ENCODE measurements at regions not wholly inside any gene's neighbourhood (a gene's known extent, or its start where the extent isn't known, plus 50 kb on each side); places are given as distances from the start of the nearest gene placed in this dataset.

DNA sequence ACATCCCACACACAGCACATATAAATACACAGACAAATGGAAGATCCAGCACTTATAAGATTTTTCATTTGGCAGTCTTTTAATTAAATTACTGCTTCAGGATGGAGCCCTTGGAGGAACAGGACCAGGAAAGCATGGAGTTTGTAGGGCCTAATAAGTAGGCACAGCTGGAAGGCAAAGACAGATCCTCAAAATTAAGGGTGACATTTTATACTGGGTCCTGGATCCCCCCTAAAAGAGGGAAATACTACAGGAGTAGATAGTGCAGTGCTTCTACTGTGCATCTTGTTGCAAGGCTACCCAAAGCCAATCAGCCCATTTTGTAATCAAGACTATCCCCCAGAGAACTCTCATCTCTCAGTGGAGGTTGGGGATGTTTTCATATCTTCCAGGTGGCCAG, 1860.7 kb upstream of the PCDH10 start:
- H3K27me3 ChIP-seq (ENCODE audit: control insufficient read depth in 4 of 4, insufficient read depth in 4 of 4, low read length in 3 of 4), result no peaks in the 10 kb centered on the region
- H3K27ac ChIP-seq (ENCODE audit: low read depth in 1 of 2, low read length in 2 of 2), result no peak overlapping the region
- no peak for DNase-seq (ENCODE audit: low spot score)
- no peaks in the 10 kb centered on the region for H3K36me3 ChIP-seq (ENCODE audit: control insufficient read depth in 4 of 4, insufficient read depth in 3 of 4, low read depth in 1 of 4, low read length in 3 of 4)
- no peaks in the 10 kb centered on the region for H3K4me1 ChIP-seq (ENCODE audit: control insufficient read depth in 4 of 4, insufficient read depth in 4 of 4, low read length in 3 of 4)
- TF ChIP-seq HNF4G (IDR thresholded peaks at IDR 0.05) (no peak), FOXA2 (IDR thresholded peaks at IDR 0.05) (no peak), FOXA1 (IDR thresholded peaks at IDR 0.05) (no peak), TAF1 (conservative IDR thresholded peaks at IDR 0.05) (no peak), RAD21 (IDR thresholded peaks at IDR 0.05) (no peak), NR2F2 (IDR thresholded peaks at IDR 0.05) (no peak), YY1 (IDR thresholded peaks at IDR 0.05) (no peak), RXRA (IDR thresholded peaks at IDR 0.05) (no peak)
- TF ChIP-seq, protein P1, sequence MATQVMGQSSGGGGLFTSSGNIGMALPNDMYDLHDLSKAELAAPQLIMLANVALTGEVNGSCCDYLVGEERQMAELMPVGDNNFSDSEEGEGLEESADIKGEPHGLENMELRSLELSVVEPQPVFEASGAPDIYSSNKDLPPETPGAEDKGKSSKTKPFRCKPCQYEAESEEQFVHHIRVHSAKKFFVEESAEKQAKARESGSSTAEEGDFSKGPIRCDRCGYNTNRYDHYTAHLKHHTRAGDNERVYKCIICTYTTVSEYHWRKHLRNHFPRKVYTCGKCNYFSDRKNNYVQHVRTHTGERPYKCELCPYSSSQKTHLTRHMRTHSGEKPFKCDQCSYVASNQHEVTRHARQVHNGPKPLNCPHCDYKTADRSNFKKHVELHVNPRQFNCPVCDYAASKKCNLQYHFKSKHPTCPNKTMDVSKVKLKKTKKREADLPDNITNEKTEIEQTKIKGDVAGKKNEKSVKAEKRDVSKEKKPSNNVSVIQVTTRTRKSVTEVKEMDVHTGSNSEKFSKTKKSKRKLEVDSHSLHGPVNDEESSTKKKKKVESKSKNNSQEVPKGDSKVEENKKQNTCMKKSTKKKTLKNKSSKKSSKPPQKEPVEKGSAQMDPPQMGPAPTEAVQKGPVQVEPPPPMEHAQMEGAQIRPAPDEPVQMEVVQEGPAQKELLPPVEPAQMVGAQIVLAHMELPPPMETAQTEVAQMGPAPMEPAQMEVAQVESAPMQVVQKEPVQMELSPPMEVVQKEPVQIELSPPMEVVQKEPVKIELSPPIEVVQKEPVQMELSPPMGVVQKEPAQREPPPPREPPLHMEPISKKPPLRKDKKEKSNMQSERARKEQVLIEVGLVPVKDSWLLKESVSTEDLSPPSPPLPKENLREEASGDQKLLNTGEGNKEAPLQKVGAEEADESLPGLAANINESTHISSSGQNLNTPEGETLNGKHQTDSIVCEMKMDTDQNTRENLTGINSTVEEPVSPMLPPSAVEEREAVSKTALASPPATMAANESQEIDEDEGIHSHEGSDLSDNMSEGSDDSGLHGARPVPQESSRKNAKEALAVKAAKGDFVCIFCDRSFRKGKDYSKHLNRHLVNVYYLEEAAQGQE (IDR thresholded peaks at IDR 0.05), result no peak
- TF ChIP-seq, protein P2, sequence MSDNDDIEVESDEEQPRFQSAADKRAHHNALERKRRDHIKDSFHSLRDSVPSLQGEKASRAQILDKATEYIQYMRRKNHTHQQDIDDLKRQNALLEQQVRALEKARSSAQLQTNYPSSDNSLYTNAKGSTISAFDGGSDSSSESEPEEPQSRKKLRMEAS (IDR thresholded peaks at IDR 0.05), result no peak
- TF ChIP-seq, protein P3, sequence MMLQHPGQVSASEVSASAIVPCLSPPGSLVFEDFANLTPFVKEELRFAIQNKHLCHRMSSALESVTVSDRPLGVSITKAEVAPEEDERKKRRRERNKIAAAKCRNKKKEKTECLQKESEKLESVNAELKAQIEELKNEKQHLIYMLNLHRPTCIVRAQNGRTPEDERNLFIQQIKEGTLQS (IDR thresholded peaks at IDR 0.05), result no peak
- H3K9me3 ChIP-seq (ENCODE audit: control insufficient read depth in 4 of 4, low read length in 3 of 4), result peaks cover 0 to 5% (median 0%) of the 10 kb centered on the region in 4 donors
- H3K4me3 ChIP-seq (ENCODE audit: low read depth in 1 of 3, low read length in 3 of 3), result no peak overlapping the region
- H3K9ac ChIP-seq (ENCODE audit: low read depth in 1 of 2, low read length in 2 of 2), result no peak overlapping the region

DNA sequence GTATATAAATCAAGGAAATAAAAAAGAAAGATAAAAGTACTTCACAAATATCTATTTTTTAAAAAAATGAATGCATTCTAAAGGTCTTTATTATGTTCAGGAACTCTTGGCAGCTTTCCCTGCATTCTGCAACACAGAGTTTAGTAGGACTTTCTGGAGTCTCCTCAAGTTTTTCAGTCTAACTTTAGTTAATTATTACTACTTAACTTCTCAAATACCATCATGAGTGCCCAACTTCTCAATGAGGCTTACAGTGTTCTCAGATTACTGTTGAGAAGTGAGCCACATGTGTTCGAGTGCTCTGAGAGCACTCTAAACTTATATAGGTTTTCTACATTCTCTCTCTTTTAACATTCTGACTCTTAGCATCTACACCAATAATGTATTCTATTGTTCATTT, 1852.9 kb upstream of the PCDH10 start:
- Histone ChIP-seq H3K9me3 (ENCODE audit: control insufficient read depth in 4 of 4, low read length in 3 of 4) (no peaks in the 10 kb centered on the region), H3K4me1 (ENCODE audit: control insufficient read depth in 4 of 4, insufficient read depth in 4 of 4, low read length in 3 of 4) (no peaks in the 10 kb centered on the region), H3K36me3 (ENCODE audit: control insufficient read depth in 4 of 4, insufficient read depth in 3 of 4, low read depth in 1 of 4, low read length in 3 of 4) (no peaks in the 10 kb centered on the region), H3K27me3 (ENCODE audit: control insufficient read depth in 4 of 4, insufficient read depth in 4 of 4, low read length in 3 of 4) (no peaks in the 10 kb centered on the region), H3K27ac (ENCODE audit: low read depth in 1 of 2, low read length in 2 of 2) (no peak overlapping the region), H3K9ac (ENCODE audit: low read depth in 1 of 2, low read length in 2 of 2) (no peak overlapping the region), H3K4me3 (ENCODE audit: low read depth in 1 of 3, low read length in 3 of 3) (no peak overlapping the region)
- DNase-seq (ENCODE audit: low spot score), result no peak
- WGBS, result 75% methylated on average over 1 of the region's 1 CpG
- TF ChIP-seq GABPA (IDR thresholded peaks at IDR 0.05 in 1 of 2, conservative IDR thresholded peaks at IDR 0.05 in 1 of 2) (no peak), RAD21 (IDR thresholded peaks at IDR 0.05) (no peak), JUND (IDR thresholded peaks at IDR 0.05) (no peak), SP1 (IDR thresholded peaks at IDR 0.05) (no peak), EGR1 (IDR thresholded peaks at IDR 0.05; ENCODE audit: low read depth in 2 of 2) (no peak), FOXA1 (IDR thresholded peaks at IDR 0.05) (no peak)
- TF ChIP-seq, protein P3 (IDR thresholded peaks at IDR 0.05), result no peak

DNA sequence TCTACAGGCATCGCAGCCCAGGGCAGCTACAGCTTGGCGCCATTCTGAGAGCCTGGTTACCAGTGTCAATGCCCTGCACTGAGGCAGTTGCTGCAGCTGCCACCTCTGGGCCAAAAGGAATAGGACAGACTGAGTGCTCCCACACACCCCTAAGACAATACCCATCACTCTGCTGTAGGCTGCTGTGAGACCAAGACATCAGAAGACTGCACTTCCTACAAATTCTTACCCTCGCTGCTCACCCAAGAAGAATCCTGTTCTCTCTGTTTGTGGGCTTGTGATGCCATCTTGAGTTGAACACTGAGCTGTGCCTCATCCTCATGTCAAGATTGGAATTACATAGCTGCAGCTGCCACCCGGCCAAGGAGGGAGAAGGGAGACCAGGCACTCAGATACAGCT, 1847.0 kb upstream of the PCDH10 start:
- Histone ChIP-seq H3K4me3 (ENCODE audit: low read depth in 1 of 3, low read length in 3 of 3) (no peak overlapping the region), H3K27ac (ENCODE audit: low read depth in 1 of 2, low read length in 2 of 2) (no peak overlapping the region), H3K9me3 (ENCODE audit: control insufficient read depth in 4 of 4, low read length in 3 of 4) (peaks cover 0 to 2% (median under 1%) of the 10 kb centered on the region in 4 donors), H3K4me1 (ENCODE audit: control insufficient read depth in 4 of 4, insufficient read depth in 4 of 4, low read length in 3 of 4) (no peaks in the 10 kb centered on the region), H3K9ac (ENCODE audit: low read depth in 1 of 2, low read length in 2 of 2) (no peak overlapping the region), H3K27me3 (ENCODE audit: control insufficient read depth in 4 of 4, insufficient read depth in 4 of 4, low read length in 3 of 4) (no peaks in the 10 kb centered on the region), H3K36me3 (ENCODE audit: control insufficient read depth in 4 of 4, insufficient read depth in 3 of 4, low read depth in 1 of 4, low read length in 3 of 4) (no peaks in the 10 kb centered on the region)
- DNase-seq (ENCODE audit: low spot score), result no peak
- 63% methylated on average over 4 of the region's 4 CpGs for WGBS
- TF ChIP-seq, protein P1 (IDR thresholded peaks at IDR 0.05), result no peak
- TF ChIP-seq GABPA (IDR thresholded peaks at IDR 0.05 in 1 of 2, conservative IDR thresholded peaks at IDR 0.05 in 1 of 2), result no peak
- no peak for TF ChIP-seq FOXA1 (IDR thresholded peaks at IDR 0.05)
- no peak for TF ChIP-seq RXRA (IDR thresholded peaks at IDR 0.05)
- TF ChIP-seq, protein P4, sequence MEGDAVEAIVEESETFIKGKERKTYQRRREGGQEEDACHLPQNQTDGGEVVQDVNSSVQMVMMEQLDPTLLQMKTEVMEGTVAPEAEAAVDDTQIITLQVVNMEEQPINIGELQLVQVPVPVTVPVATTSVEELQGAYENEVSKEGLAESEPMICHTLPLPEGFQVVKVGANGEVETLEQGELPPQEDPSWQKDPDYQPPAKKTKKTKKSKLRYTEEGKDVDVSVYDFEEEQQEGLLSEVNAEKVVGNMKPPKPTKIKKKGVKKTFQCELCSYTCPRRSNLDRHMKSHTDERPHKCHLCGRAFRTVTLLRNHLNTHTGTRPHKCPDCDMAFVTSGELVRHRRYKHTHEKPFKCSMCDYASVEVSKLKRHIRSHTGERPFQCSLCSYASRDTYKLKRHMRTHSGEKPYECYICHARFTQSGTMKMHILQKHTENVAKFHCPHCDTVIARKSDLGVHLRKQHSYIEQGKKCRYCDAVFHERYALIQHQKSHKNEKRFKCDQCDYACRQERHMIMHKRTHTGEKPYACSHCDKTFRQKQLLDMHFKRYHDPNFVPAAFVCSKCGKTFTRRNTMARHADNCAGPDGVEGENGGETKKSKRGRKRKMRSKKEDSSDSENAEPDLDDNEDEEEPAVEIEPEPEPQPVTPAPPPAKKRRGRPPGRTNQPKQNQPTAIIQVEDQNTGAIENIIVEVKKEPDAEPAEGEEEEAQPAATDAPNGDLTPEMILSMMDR (IDR thresholded peaks at IDR 0.05; ENCODE audit: low read depth, low read length, missing input control), result no peak
- no peak for TF ChIP-seq TAF1 (conservative IDR thresholded peaks at IDR 0.05)
- no peak for TF ChIP-seq EGR1 (IDR thresholded peaks at IDR 0.05; ENCODE audit: low read depth in 2 of 2)
- TF ChIP-seq, protein P3 (IDR thresholded peaks at IDR 0.05), result no peak
